PFSK-1 (cell line): ENCODE measurements at regions not wholly inside any gene's neighbourhood (a gene's known extent, or its start where the extent isn't known, plus 50 kb on each side); places are given as distances from the start of the nearest gene placed in this dataset.

Experiments
- POLR2AphosphoS5 ChIP-seq: IDR thresholded peaks from 2 replicates; pipeline ENCODE4 v1.6.1; 2012; ENCODE audit warnings: low read depth, mild to moderate bottlenecking, control low read depth, low read length, moderate library complexity
- TF ChIP-seq, protein P1 (sequence below), 2 experiments: IDR thresholded peaks; 2 replicates each; pipeline versions ENCODE4 v1.6.1 to v1.8.0; 2011 to 2012; ENCODE audit warnings: low read depth in 2 of 2, low read length in 2 of 2, control low read depth in 1 of 2, inconsistent platforms in 1 of 2, mild to moderate bottlenecking in 1 of 2, moderate library complexity in 1 of 2; ENCODE audit not compliant: insufficient read depth in 1 of 2

- TF ChIP-seq POLR2AphosphoS5 = no peak
- TF ChIP-seq, protein P1, sequence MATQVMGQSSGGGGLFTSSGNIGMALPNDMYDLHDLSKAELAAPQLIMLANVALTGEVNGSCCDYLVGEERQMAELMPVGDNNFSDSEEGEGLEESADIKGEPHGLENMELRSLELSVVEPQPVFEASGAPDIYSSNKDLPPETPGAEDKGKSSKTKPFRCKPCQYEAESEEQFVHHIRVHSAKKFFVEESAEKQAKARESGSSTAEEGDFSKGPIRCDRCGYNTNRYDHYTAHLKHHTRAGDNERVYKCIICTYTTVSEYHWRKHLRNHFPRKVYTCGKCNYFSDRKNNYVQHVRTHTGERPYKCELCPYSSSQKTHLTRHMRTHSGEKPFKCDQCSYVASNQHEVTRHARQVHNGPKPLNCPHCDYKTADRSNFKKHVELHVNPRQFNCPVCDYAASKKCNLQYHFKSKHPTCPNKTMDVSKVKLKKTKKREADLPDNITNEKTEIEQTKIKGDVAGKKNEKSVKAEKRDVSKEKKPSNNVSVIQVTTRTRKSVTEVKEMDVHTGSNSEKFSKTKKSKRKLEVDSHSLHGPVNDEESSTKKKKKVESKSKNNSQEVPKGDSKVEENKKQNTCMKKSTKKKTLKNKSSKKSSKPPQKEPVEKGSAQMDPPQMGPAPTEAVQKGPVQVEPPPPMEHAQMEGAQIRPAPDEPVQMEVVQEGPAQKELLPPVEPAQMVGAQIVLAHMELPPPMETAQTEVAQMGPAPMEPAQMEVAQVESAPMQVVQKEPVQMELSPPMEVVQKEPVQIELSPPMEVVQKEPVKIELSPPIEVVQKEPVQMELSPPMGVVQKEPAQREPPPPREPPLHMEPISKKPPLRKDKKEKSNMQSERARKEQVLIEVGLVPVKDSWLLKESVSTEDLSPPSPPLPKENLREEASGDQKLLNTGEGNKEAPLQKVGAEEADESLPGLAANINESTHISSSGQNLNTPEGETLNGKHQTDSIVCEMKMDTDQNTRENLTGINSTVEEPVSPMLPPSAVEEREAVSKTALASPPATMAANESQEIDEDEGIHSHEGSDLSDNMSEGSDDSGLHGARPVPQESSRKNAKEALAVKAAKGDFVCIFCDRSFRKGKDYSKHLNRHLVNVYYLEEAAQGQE (IDR thresholded peaks at IDR 0.05; ENCODE audit: insufficient read depth in 1 of 2, low read depth in 2 of 2, low read length in 2 of 2) = no peak
Measured at GRCh38 chr5:118392491-118392890, 595.9 kb downstream of the DTWD2 start.
